HL-60 (cell line): ENCODE measurements at regions not wholly inside any gene's neighbourhood (a gene's known extent, or its start where the extent isn't known, plus 50 kb on each side); places are given as distances from the start of the nearest gene placed in this dataset.

Source experiments
- DNase-seq, 2 experiments: peaks; one replicate each; pipeline ENCODE4 v3.0.0-alpha.2; 2010 to 2020; ENCODE audit warnings: low read depth in 1 of 2, low spot score in 1 of 2
- H3K27ac ChIP-seq: fragments of 250-450 bp; sonication (Bioruptor Pico); replicated peaks from 2 replicates; pipeline ENCODE4 v1.5.1; 2020; ENCODE audit warnings: mild to moderate bottlenecking, moderate library complexity
- H3K27me3 ChIP-seq: fragments of 250-450 bp; sonication (Bioruptor Pico); 2 replicates; pipeline ENCODE4 v1.5.1; 2021; ENCODE audit warnings: mild to moderate bottlenecking, moderate library complexity; ENCODE audit not compliant: insufficient read depth, poor library complexity, severe bottlenecking
- H3K4me3 ChIP-seq: replicated peaks from 2 replicates; pipeline ENCODE4 v1.5.1; 2011; ENCODE audit warnings: mild to moderate bottlenecking, control low read depth, low read length; ENCODE audit not compliant: insufficient read depth
- GABPA ChIP-seq: IDR thresholded peaks from 2 replicates; pipeline ENCODE4 v1.6.1; 2012; ENCODE audit warnings: low read depth
- POLR2AphosphoS5 ChIP-seq: IDR thresholded peaks from 2 replicates; pipeline ENCODE4 v1.6.1; 2012; ENCODE audit warnings: low read depth
- SPI1 ChIP-seq: IDR thresholded peaks from 2 replicates; pipeline ENCODE4 v1.6.1; 2012; ENCODE audit warnings: low read depth, mild to moderate bottlenecking, borderline replicate concordance
- TF ChIP-seq, protein P1 (sequence below): IDR thresholded peaks from 2 replicates; pipeline ENCODE4 v1.6.1; 2012; ENCODE audit warnings: low read depth; ENCODE audit not compliant: insufficient replicate concordance
- TF ChIP-seq, protein P2 (sequence below): IDR thresholded peaks from one replicate; pipeline ENCODE4 v1.5.1; 2011; ENCODE audit warnings: low read length, control low read depth, inconsistent platforms; ENCODE audit not compliant: insufficient read depth

DNA sequence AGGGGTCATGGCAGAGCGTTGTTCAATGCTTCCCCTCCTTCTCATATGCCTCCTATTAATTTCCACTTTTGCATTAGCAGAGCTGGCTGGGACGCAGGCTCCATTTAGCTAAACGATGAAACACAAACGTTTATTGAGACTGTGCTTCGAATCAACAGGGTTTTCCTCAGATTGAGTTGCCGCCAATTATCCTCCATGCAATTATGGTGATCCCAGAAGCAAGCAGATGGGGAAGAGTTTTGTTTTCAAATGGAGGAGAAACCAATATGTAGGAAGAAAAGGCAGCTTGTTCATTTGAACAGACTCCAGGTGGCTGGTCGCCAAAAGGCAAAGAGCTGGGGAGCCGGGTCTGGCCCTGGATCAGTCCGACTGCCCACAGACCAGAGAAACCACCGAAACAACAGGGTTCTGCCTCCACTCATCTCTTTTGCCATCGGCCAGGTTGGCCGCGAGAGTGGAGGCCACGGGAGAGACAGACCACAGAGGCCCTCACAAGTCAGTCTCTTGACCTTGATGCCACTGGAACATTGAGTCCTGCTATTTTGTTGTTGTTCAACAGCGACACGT, 184.8 kb downstream of the GBA3 start:
- H3K27ac ChIP-seq, result no peak overlapping the region
- H3K4me3 ChIP-seq, result no peak overlapping the region
- TF ChIP-seq, protein P1, sequence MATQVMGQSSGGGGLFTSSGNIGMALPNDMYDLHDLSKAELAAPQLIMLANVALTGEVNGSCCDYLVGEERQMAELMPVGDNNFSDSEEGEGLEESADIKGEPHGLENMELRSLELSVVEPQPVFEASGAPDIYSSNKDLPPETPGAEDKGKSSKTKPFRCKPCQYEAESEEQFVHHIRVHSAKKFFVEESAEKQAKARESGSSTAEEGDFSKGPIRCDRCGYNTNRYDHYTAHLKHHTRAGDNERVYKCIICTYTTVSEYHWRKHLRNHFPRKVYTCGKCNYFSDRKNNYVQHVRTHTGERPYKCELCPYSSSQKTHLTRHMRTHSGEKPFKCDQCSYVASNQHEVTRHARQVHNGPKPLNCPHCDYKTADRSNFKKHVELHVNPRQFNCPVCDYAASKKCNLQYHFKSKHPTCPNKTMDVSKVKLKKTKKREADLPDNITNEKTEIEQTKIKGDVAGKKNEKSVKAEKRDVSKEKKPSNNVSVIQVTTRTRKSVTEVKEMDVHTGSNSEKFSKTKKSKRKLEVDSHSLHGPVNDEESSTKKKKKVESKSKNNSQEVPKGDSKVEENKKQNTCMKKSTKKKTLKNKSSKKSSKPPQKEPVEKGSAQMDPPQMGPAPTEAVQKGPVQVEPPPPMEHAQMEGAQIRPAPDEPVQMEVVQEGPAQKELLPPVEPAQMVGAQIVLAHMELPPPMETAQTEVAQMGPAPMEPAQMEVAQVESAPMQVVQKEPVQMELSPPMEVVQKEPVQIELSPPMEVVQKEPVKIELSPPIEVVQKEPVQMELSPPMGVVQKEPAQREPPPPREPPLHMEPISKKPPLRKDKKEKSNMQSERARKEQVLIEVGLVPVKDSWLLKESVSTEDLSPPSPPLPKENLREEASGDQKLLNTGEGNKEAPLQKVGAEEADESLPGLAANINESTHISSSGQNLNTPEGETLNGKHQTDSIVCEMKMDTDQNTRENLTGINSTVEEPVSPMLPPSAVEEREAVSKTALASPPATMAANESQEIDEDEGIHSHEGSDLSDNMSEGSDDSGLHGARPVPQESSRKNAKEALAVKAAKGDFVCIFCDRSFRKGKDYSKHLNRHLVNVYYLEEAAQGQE, result no peak
- TF ChIP-seq, protein P2, sequence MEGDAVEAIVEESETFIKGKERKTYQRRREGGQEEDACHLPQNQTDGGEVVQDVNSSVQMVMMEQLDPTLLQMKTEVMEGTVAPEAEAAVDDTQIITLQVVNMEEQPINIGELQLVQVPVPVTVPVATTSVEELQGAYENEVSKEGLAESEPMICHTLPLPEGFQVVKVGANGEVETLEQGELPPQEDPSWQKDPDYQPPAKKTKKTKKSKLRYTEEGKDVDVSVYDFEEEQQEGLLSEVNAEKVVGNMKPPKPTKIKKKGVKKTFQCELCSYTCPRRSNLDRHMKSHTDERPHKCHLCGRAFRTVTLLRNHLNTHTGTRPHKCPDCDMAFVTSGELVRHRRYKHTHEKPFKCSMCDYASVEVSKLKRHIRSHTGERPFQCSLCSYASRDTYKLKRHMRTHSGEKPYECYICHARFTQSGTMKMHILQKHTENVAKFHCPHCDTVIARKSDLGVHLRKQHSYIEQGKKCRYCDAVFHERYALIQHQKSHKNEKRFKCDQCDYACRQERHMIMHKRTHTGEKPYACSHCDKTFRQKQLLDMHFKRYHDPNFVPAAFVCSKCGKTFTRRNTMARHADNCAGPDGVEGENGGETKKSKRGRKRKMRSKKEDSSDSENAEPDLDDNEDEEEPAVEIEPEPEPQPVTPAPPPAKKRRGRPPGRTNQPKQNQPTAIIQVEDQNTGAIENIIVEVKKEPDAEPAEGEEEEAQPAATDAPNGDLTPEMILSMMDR, result no peak
- no peak for TF ChIP-seq GABPA
- TF ChIP-seq SPI1, result no peak
- no peak for TF ChIP-seq POLR2AphosphoS5
- no peaks in the 10 kb centered on the region for H3K27me3 ChIP-seq
- DNase-seq, result no peak

DNA sequence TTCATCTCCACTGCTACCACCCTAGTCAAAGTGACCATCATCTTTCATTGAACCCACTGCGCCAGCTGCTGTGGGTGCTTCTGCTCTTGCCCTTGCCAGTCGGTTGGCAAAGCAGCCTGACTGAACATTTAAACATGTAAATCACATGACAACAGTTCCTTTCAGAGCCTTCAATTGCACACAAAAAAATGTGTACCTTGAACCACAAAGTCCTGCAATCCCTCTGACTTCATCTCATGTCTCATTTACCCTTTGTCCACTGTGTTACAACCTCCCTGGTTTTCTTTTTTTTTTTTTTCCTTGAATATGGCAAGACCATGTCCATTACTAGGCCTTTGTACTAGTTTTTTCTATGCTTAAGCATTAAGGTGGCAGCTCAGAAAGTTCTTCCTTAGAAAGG, 183.5 kb downstream of the GBA3 start:
- no peak for DNase-seq
- no peak overlapping the region for H3K4me3 ChIP-seq
- TF ChIP-seq, protein P2, result no peak
- no peak for TF ChIP-seq GABPA
- no peak for TF ChIP-seq SPI1
- TF ChIP-seq, protein P1, result no peak
- TF ChIP-seq POLR2AphosphoS5, result no peak
- H3K27ac ChIP-seq, result no peak overlapping the region
- no peaks in the 10 kb centered on the region for H3K27me3 ChIP-seq

DNA sequence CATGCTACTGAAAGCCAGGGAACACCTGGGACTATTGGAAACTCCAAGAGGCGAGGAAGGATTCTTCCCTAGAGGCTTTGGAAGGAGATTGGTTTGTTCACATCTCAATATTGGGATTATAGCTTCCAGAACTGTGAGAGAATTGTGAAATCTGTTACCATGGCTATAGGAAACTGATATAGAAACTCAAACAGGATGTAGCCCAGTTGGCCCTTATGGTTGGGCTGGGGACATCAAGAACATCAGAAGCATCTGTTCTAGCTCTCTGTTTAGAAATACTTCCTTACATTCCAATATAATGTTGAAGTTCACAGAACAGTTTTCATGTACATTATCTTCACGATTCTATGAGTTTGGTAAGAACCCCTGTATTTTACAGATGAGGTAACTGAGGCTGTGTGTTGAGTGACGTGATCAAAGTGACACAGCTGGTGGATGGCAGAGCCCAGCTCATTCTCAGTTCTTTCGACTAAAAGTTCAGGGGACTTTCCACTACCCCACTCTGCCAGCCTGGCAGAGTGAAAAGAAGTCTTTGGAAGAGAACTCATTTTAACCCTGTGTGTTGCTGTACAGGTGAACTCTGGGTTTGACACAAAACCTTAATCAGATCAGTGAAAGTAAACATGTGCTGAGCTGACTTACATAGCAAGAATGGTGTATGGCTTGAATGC, 183.0 kb downstream of the GBA3 start:
- Histone ChIP-seq H3K27ac (no peak overlapping the region), H3K4me3 (no peak overlapping the region), H3K27me3 (no peaks in the 10 kb centered on the region)
- TF ChIP-seq, protein P2, result no peak
- TF ChIP-seq, protein P1, result no peak
- TF ChIP-seq POLR2AphosphoS5 (no peak), GABPA (no peak)
- no peak for DNase-seq
